H9 (cell line): ENCODE measurements at regions not wholly inside any gene's neighbourhood (a gene's known extent, or its start where the extent isn't known, plus 50 kb on each side); places are given as distances from the start of the nearest gene placed in this dataset.

Experiments used
- DNase-seq: peaks from one replicate; pipeline ENCODE4 v3.0.0-alpha.2; 2017
- H2AFZ ChIP-seq: one replicate; pipeline ENCODE4 v1.6.1; 2013; ENCODE audit warnings: mild to moderate bottlenecking, low read length, control low read depth, moderate library complexity
- H2AK5ac ChIP-seq: 2 replicates; pipeline ENCODE4 v1.6.1; 2013; ENCODE audit warnings: low read length, control low read depth, mixed read lengths; ENCODE audit not compliant: insufficient read length
- H2BK120ac ChIP-seq: one replicate; pipeline ENCODE4 v1.6.1; 2013; ENCODE audit warnings: low read depth, mild to moderate bottlenecking, low read length, control low read depth, inconsistent platforms; ENCODE audit not compliant: poor library complexity, severe bottlenecking
- H2BK12ac ChIP-seq: 2 replicates; pipeline ENCODE4 v1.6.1; 2013; ENCODE audit warnings: low read length, control low read depth, mixed read lengths, low read depth; ENCODE audit not compliant: insufficient read length
- H2BK15ac ChIP-seq: 2 replicates; pipeline ENCODE4 v1.6.1; 2013; ENCODE audit warnings: low read depth, low read length, control low read depth
- H2BK20ac ChIP-seq: one replicate; pipeline ENCODE4 v1.6.1; 2013; ENCODE audit warnings: low read depth, mild to moderate bottlenecking, low read length, control low read depth, inconsistent platforms; ENCODE audit not compliant: poor library complexity, severe bottlenecking
- H2BK5ac ChIP-seq: 2 replicates; pipeline ENCODE4 v1.6.1; 2013; ENCODE audit warnings: low read length, control low read depth, mixed read lengths; ENCODE audit not compliant: insufficient read length
- H3K14ac ChIP-seq: 2 replicates; pipeline ENCODE4 v1.6.1; 2013; ENCODE audit warnings: low read length, control low read depth; ENCODE audit not compliant: insufficient read depth
- H3K18ac ChIP-seq: 2 replicates; pipeline ENCODE4 v1.6.1; 2013; ENCODE audit warnings: low read depth, mild to moderate bottlenecking, mixed read lengths, low read length, control low read depth; ENCODE audit not compliant: insufficient read length
- H3K23ac ChIP-seq: 2 replicates; pipeline ENCODE4 v1.6.1; 2013; ENCODE audit warnings: low read length, control low read depth, mixed read lengths, low read depth; ENCODE audit not compliant: insufficient read length
- H3K23me2 ChIP-seq: 2 replicates; pipeline ENCODE4 v1.6.1; 2013; ENCODE audit warnings: low read depth, mild to moderate bottlenecking, mixed read lengths, low read length, control low read depth; ENCODE audit not compliant: insufficient read length, poor library complexity, severe bottlenecking
- H3K27ac ChIP-seq: 2 replicates; pipeline ENCODE4 v1.5.1; 2013; ENCODE audit warnings: low read length, control low read depth, mixed read lengths, low read depth; ENCODE audit not compliant: insufficient read length
- H3K27me3 ChIP-seq: 2 replicates; pipeline ENCODE4 v1.6.1; 2013; ENCODE audit warnings: low read length, control low read depth, inconsistent platforms; ENCODE audit not compliant: insufficient read depth
- H3K4ac ChIP-seq: 2 replicates; pipeline ENCODE4 v1.6.1; 2013; ENCODE audit warnings: low read depth, mild to moderate bottlenecking, control low read depth, inconsistent platforms, low read length, moderate library complexity
- H3K4me1 ChIP-seq: 2 replicates; pipeline ENCODE4 v1.6.1; 2013; ENCODE audit warnings: low read length, control low read depth, inconsistent platforms; ENCODE audit not compliant: insufficient read depth
- H3K4me2 ChIP-seq: 2 replicates; pipeline ENCODE4 v1.6.1; 2013; ENCODE audit warnings: low read length, control low read depth, mixed read lengths; ENCODE audit not compliant: insufficient read length, insufficient read depth
- H3K56ac ChIP-seq: 2 replicates; pipeline ENCODE4 v1.6.1; 2013; ENCODE audit warnings: low read depth, mild to moderate bottlenecking, mixed read lengths, low read length, control low read depth; ENCODE audit not compliant: insufficient read length
- H3K79me1 ChIP-seq: 2 replicates; pipeline ENCODE4 v1.6.1; 2013; ENCODE audit warnings: low read depth, mild to moderate bottlenecking, moderate library complexity, low read length, control low read depth, inconsistent platforms; ENCODE audit not compliant: insufficient read depth, poor library complexity, severe bottlenecking
- H3K79me2 ChIP-seq: 2 replicates; pipeline ENCODE4 v1.6.1; 2013; ENCODE audit warnings: low read length, control low read depth, inconsistent platforms; ENCODE audit not compliant: insufficient read depth
- H3K9ac ChIP-seq: 2 replicates; pipeline ENCODE4 v1.6.1; 2013; ENCODE audit warnings: low read length, control low read depth, mixed read lengths; ENCODE audit not compliant: insufficient read length; ENCODE audit errors: extremely low read depth
- H3K9me3 ChIP-seq: one replicate; pipeline ENCODE4 v1.6.1; 2013; ENCODE audit warnings: low read depth, low read length, inconsistent platforms; ENCODE audit not compliant: control insufficient read depth
- H3T11ph ChIP-seq: one replicate; pipeline ENCODE4 v1.6.1; 2013; ENCODE audit warnings: mild to moderate bottlenecking, low read length, control low read depth, inconsistent platforms
- H4K20me1 ChIP-seq: one replicate; pipeline ENCODE4 v1.6.1; 2013; ENCODE audit not compliant: control insufficient read depth, insufficient read length, insufficient read depth
- H4K5ac ChIP-seq: 2 replicates; pipeline ENCODE4 v1.6.1; 2013; ENCODE audit warnings: low read depth, mild to moderate bottlenecking, mixed read lengths, low read length, control low read depth; ENCODE audit not compliant: insufficient read length
- H4K8ac ChIP-seq: replicated peaks from 2 replicates; pipeline ENCODE4 v1.6.1; 2013; ENCODE audit warnings: low read length, control low read depth, mixed read lengths, low read depth; ENCODE audit not compliant: insufficient read length
- H4K91ac ChIP-seq: 2 replicates; pipeline ENCODE4 v1.6.1; 2013; ENCODE audit warnings: low read depth, mild to moderate bottlenecking, moderate library complexity, mixed read lengths, low read length, control low read depth; ENCODE audit not compliant: insufficient read length
- H3K27ac Mint-ChIP-seq, 3 experiments: 2 replicates in 2 of 3; 3 replicates in 1 of 3; pipeline ENCODE4 v1.8.0; 2020 to 2021; ENCODE audit warnings: mixed read lengths in 3 of 3, mild to moderate bottlenecking in 1 of 3, moderate library complexity in 1 of 3
- H3K27me3 Mint-ChIP-seq: 2 replicates; pipeline ENCODE4 v1.8.0; 2021; ENCODE audit warnings: low read depth, mild to moderate bottlenecking, moderate library complexity, mixed read lengths
- H3K36me3 Mint-ChIP-seq, 3 experiments: 2 replicates in 2 of 3; 3 replicates in 1 of 3; pipeline ENCODE4 v1.8.0; 2020 to 2021; ENCODE audit warnings: low read depth in 3 of 3, mixed read lengths in 3 of 3; ENCODE audit not compliant: insufficient read depth in 1 of 3
- H3K4me1 Mint-ChIP-seq, 2 experiments: 2 replicates each; pipeline ENCODE4 v1.8.0; 2020; ENCODE audit warnings: mixed read lengths in 2 of 2
- H3K4me3 Mint-ChIP-seq, 2 experiments: 2 replicates in 1 of 2; 3 replicates in 1 of 2; pipeline ENCODE4 v1.8.0; 2020 to 2021; ENCODE audit warnings: mild to moderate bottlenecking in 2 of 2, mixed read lengths in 2 of 2, moderate library complexity in 1 of 2
- H3K9me3 Mint-ChIP-seq, 2 experiments: 2 replicates in 1 of 2; 3 replicates in 1 of 2; pipeline ENCODE4 v1.8.0; 2020; ENCODE audit warnings: mild to moderate bottlenecking in 2 of 2, mixed read lengths in 2 of 2, moderate library complexity in 1 of 2
- CTCF ChIP-seq: fragments of 200-600 bp; sonication (generic); conservative IDR thresholded peaks from 3 replicates; pipeline ENCODE4 v1.8.0; 2021; ENCODE audit warnings: antibody characterized with exemption, mild to moderate bottlenecking
- WGBS: extraction: QIAGEN DNeasy Blood & Tissue Kit; methylation state at CpG from one replicate; pipeline ENCODE4 v1.1.7; 2013; ENCODE audit warnings: missing lambda C conversion rate, low lambda C conversion rate, mixed read lengths; ENCODE audit not compliant: insufficient read length; ENCODE audit errors: extremely low coverage; 5-methylcytosine and 5-hydroxymethylcytosine counted together

- Histone ChIP-seq H2BK120ac (no peak overlapping the region), H3K4me1 (no peaks in the 10 kb centered on the region), H3K4me2 (no peak overlapping the region), H3K9ac (no peak overlapping the region), H2BK12ac (no peak overlapping the region), H2AK5ac (no peak overlapping the region), H3K79me1 (no peaks in the 10 kb centered on the region), H2BK5ac (no peak overlapping the region), H3K79me2 (no peaks in the 10 kb centered on the region), H3K4ac (no peak overlapping the region), H3K18ac (no peak overlapping the region), H2BK15ac (no peak overlapping the region), H3K23ac (no peak overlapping the region), H4K8ac (no peak overlapping the region), H2AFZ (no peak overlapping the region), H3K9me3 (no peaks in the 10 kb centered on the region), H3T11ph (no peak overlapping the region), H4K91ac (no peak overlapping the region), H3K23me2 (no peaks in the 10 kb centered on the region), H2BK20ac (no peak overlapping the region), H3K27me3 (peaks cover 3% of the 10 kb centered on the region; the same call in 1 of the 2 replicates), H3K56ac (no peak overlapping the region), H3K27ac (no peak overlapping the region), H3K14ac (no peak overlapping the region), H4K20me1 (no peaks in the 10 kb centered on the region), H4K5ac (no peak overlapping the region)
- TF ChIP-seq CTCF: no peak
- no peak for DNase-seq
- H3K36me3 Mint-ChIP-seq: no peaks in the 10 kb centered on the region
- H3K4me1 Mint-ChIP-seq: peaks cover 28 to 38% of the 10 kb centered on the region in 2 experiments
- H3K9me3 Mint-ChIP-seq: no peaks in the 10 kb centered on the region
- whole genome bisulfite sequencing: no CpG with 5 or more reads among the region's 6 CpGs
- no peak overlapping the region; a peak in 1 of 7 replicates for H3K27ac Mint-ChIP-seq
- H3K4me3 Mint-ChIP-seq: no peak overlapping the region
- H3K27me3 Mint-ChIP-seq: peaks cover 77% of the 10 kb centered on the region
Observed at GRCh38 chr11:115751243-115752015, 247.2 kb upstream of the CADM1 start.
